ENCODE measurements at regions not wholly inside any gene's neighbourhood (a gene's known extent, or its start where the extent isn't known, plus 50 kb on each side); places are given as distances from the start of the nearest gene placed in this dataset.
A peak's percentile ranks its signal among the peaks of the same experiment; 100 is the strongest.

DNA sequence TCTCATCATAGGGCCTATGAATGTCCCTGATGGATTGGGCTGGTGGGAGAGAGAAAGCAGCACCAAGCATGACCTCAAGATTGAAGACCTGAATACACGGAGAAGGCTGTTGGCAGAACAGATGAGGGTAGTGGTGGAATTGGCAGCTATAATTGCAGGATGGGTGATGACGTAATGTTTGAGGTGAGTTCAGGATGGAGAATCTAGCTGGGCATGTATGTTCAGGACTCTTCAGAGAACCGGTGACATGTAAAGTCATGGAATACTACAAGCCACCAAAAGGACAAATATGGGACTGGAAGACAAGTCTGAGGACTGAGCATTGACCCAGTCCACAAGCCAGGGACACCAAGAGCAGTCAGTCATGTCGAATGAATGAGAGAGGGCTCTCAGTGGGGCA, 999.8 kb upstream of the TMEM132C start:
- Histone ChIP-seq H3K27me3 (replicated peaks) (no peaks in the 10 kb centered on the region), H3K27ac (no peak overlapping the region), H3K36me3 (replicated peaks) (no peaks in the 10 kb centered on the region), H3K4me3 (ENCODE audit: low read depth, low read length) (no peak overlapping the region)
- no peak for DNase-seq
- in situ Hi-C loops (cut with HindIII; ENCODE audit: low pct_ligation_motif_present, low sequenced_read_pairs) = no loop called here
- TF ChIP-seq, protein P1, sequence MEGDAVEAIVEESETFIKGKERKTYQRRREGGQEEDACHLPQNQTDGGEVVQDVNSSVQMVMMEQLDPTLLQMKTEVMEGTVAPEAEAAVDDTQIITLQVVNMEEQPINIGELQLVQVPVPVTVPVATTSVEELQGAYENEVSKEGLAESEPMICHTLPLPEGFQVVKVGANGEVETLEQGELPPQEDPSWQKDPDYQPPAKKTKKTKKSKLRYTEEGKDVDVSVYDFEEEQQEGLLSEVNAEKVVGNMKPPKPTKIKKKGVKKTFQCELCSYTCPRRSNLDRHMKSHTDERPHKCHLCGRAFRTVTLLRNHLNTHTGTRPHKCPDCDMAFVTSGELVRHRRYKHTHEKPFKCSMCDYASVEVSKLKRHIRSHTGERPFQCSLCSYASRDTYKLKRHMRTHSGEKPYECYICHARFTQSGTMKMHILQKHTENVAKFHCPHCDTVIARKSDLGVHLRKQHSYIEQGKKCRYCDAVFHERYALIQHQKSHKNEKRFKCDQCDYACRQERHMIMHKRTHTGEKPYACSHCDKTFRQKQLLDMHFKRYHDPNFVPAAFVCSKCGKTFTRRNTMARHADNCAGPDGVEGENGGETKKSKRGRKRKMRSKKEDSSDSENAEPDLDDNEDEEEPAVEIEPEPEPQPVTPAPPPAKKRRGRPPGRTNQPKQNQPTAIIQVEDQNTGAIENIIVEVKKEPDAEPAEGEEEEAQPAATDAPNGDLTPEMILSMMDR (IDR thresholded peaks at IDR 0.05; ENCODE audit: low read depth, low read length, missing control alignments) = no peak

DNA sequence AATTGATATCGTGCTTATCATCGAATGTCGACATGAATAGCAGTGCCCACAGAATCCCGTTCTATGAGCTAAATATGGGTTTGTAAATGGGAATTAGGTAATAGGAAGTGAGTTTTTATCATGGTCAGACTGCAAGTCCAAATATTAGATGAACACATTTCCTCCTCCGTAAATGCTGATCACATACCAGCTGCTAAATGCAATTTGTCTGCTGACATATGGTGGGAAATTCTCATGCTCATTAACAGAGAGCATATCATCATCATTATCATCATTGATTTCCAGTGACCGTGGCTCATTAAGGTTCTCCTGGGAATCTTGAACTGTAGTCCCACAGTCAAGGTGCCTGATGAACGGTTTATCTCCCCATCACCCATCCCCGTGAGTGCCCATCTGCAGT, 998.8 kb upstream of the TMEM132C start:
- H3K27ac ChIP-seq = no peak overlapping the region
- TF ChIP-seq, protein P1 (IDR thresholded peaks at IDR 0.05; ENCODE audit: low read depth, low read length, missing control alignments) = no peak
- H3K27me3 ChIP-seq (replicated peaks) = no peaks in the 10 kb centered on the region
- in situ Hi-C loops (cut with HindIII; ENCODE audit: low pct_ligation_motif_present, low sequenced_read_pairs) = no loop called here
- H3K4me3 ChIP-seq (ENCODE audit: low read depth, low read length) = no peak overlapping the region
- DNase-seq = no peak
- no peaks in the 10 kb centered on the region for H3K36me3 ChIP-seq (replicated peaks)

DNA sequence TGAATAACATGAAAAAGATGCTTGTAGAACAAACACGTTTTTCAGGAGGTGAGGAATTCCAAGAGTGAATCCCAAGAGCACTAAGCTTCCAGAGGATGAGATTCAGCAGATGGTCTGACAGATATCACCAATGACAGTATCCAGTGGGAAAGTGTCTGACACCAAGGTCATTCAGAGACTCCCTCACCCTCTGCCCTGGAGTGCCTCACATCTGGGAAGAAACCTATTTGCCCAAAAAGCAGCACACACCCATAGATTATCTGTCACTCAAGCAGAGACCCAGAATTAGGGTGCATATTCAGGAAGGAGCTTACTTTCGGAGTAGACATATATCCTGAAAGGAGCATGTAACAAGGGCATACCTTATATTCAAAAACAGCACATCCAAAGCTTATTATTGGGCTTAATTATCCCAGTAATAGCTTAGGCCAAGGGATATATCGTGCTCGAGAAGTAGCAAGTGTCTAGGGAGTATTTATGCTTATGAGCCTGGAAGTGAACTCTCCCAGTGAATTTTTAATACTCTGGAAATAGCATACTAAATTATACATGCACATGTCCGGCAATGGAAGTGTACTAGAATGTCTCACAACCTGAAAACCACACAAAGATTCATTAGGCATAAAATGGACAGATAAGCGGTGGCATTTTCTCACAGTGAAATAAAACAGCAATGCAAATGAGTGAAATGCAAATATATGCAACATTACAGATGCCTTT, 998.1 kb upstream of the TMEM132C start:
- no peak for DNase-seq
- TF ChIP-seq, protein P1 (IDR thresholded peaks at IDR 0.05; ENCODE audit: low read depth, low read length, missing control alignments) = no peak
- in situ Hi-C loops (cut with HindIII; ENCODE audit: low pct_ligation_motif_present, low sequenced_read_pairs) = no loop called here
- H3K4me3 ChIP-seq (ENCODE audit: low read depth, low read length) = no peak overlapping the region
- H3K27ac ChIP-seq = no peak overlapping the region
- no peaks in the 10 kb centered on the region for H3K27me3 ChIP-seq (replicated peaks)
- H3K36me3 ChIP-seq (replicated peaks) = no peaks in the 10 kb centered on the region

DNA sequence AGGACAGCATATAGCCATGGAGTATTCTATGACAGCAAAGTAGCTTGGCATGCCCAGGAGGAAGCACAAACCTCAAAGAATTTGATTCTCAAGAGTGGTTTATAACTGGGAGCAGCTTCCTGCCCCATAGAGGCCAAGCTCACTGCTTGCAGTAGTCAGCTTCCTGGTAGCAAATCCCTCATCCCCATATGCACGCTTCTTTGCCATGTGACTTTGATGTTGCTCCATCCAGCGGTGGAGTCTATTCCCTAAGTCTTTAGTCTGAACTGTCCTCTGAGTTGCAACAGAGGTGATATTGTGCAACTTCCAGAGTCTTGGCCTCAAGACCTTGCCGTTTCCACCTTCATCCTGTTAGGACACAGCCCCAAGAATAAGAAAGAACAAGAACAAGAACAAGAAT, 996.8 kb upstream of the TMEM132C start:
- in situ Hi-C loops (cut with HindIII; ENCODE audit: low pct_ligation_motif_present, low sequenced_read_pairs) = no loop called here
- H3K4me3 ChIP-seq (ENCODE audit: low read depth, low read length) = no peak overlapping the region
- peak overlapping the region; percentile 2 for H3K27ac ChIP-seq
- TF ChIP-seq, protein P1 (IDR thresholded peaks at IDR 0.05; ENCODE audit: low read depth, low read length, missing control alignments) = peak; percentile 13
- no peaks in the 10 kb centered on the region for H3K27me3 ChIP-seq (replicated peaks)
- DNase-seq = peak; percentile 65
- H3K36me3 ChIP-seq (replicated peaks) = no peaks in the 10 kb centered on the region

DNA sequence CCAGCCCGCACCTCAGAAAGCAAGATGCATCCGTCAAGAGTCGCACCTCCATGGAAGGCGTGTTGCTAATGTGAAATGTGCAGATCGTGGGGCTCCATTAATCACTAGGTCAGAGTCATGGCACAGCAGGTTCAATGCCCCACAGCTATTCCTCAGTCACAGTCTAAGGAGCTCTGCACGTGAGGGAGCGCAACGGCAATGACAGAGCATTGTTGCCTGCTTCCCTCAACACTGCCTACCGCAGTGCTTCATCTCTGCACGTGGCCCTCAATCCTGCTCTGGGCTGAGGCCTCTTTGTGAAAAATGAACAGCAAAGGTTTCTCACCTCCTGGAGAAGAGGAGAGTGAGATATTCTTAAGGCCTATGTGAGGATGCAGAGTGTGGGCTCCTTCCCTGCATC, 995.2 kb upstream of the TMEM132C start:
- no peaks in the 10 kb centered on the region for H3K36me3 ChIP-seq (replicated peaks)
- peak overlapping the region; percentile 49 for H3K27ac ChIP-seq
- no peak overlapping the region for H3K4me3 ChIP-seq (ENCODE audit: low read depth, low read length)
- H3K27me3 ChIP-seq (replicated peaks) = no peaks in the 10 kb centered on the region
- in situ Hi-C loops (cut with HindIII; ENCODE audit: low pct_ligation_motif_present, low sequenced_read_pairs) = no loop called here
- TF ChIP-seq, protein P1 (IDR thresholded peaks at IDR 0.05; ENCODE audit: low read depth, low read length, missing control alignments) = no peak
- no peak for DNase-seq

DNA sequence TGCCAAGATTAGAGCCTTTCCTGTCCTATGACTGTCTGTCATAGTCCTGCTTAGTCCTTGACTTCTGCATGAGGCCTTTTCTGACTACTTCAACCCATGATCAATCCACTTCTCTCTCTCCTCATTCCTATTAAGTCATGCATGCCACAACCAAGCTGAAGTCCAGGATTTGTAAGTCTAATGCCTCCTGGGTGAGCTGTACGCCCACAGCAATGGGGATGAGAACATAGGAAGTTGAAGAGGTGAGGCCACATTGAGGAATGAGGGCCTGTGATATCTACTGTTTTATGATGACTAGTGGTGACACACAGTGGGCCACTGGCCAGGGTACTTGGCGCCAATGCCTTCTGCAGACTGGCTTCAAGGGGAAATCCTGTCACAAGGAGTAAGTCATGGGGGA, 994.1 kb upstream of the TMEM132C start:
- TF ChIP-seq, protein P1 (IDR thresholded peaks at IDR 0.05; ENCODE audit: low read depth, low read length, missing control alignments) = no peak
- Histone ChIP-seq H3K4me3 (ENCODE audit: low read depth, low read length) (no peak overlapping the region), H3K36me3 (replicated peaks) (no peaks in the 10 kb centered on the region), H3K27me3 (replicated peaks) (no peaks in the 10 kb centered on the region), H3K27ac (peak overlapping the region; percentile 81)
- in situ Hi-C loops (cut with HindIII; ENCODE audit: low pct_ligation_motif_present, low sequenced_read_pairs) = no loop called here
- DNase-seq = peak; percentile 94
